SK-N-SH treated with all-trans-retinoic acid at 6 μM for 48 hours (cell line): ENCODE measurements at regions not wholly inside any gene's neighbourhood (a gene's known extent, or its start where the extent isn't known, plus 50 kb on each side); places are given as distances from the start of the nearest gene placed in this dataset.

Source experiments
- ARNTL ChIP-seq: fragments of 450-650 bp; formaldehyde crosslinking; IDR thresholded peaks from 2 replicates; pipeline ENCODE4 v1.5.0; 2020; ENCODE audit warnings: low read depth, mild to moderate bottlenecking, moderate library complexity, borderline replicate concordance
- CSRNP3 ChIP-seq: fragments of 250-450 bp; sonication (Bioruptor Pico); IDR thresholded peaks from 2 replicates; pipeline ENCODE4 v1.5.1; 2021; ENCODE audit warnings: mild to moderate bottlenecking, moderate library complexity
- GLIS3 ChIP-seq: fragments of 250-450 bp; sonication (Bioruptor Pico); IDR thresholded peaks from 2 replicates; pipeline ENCODE4 v1.5.0; 2020; ENCODE audit warnings: mild to moderate bottlenecking, moderate library complexity
- ISL1 ChIP-seq: fragments of 250-450 bp; sonication (Bioruptor Pico); IDR thresholded peaks from 2 replicates; pipeline ENCODE4 v2.1.2; 2022; ENCODE audit warnings: mild to moderate bottlenecking, moderate library complexity
- PATZ1 ChIP-seq: fragments of 250-450 bp; sonication (Bioruptor Pico); IDR thresholded peaks from 2 replicates; pipeline ENCODE4 v1.8.0; 2020; ENCODE audit warnings: mild to moderate bottlenecking, moderate library complexity, borderline replicate concordance
- ZC3H10 ChIP-seq: fragments of 250-450 bp; sonication (Bioruptor Pico); IDR thresholded peaks from 2 replicates; pipeline ENCODE4 v1.5.1; 2021; ENCODE audit warnings: mild to moderate bottlenecking, moderate library complexity
- ZFP3 ChIP-seq: fragments of 250-450 bp; sonication (Bioruptor Pico); IDR thresholded peaks from 2 replicates; pipeline ENCODE4 v1.5.0; 2020; ENCODE audit warnings: mild to moderate bottlenecking, moderate library complexity
- ZNF565 ChIP-seq: fragments of 450-650 bp; formaldehyde crosslinking; conservative IDR thresholded peaks from 2 replicates; pipeline ENCODE4 v1.5.0; 2020; ENCODE audit warnings: low read depth, mild to moderate bottlenecking, moderate library complexity

- TF ChIP-seq ZFP3 (CRISPR knock-in tag) (no peak), CSRNP3 (CRISPR knock-in tag) (no peak), ARNTL (no peak), ZNF565 (CRISPR knock-in tag) (no peak), ZC3H10 (CRISPR knock-in tag) (no peak), PATZ1 (CRISPR knock-in tag) (no peak), ISL1 (no peak), GLIS3 (CRISPR knock-in tag) (no peak)
Observed at GRCh38 chr7:68213838-68214237, 1217.2 kb downstream of the TYW1 start.
